ENCODE measurements at regions not wholly inside any gene's neighbourhood (a gene's known extent, or its start where the extent isn't known, plus 50 kb on each side); places are given as distances from the start of the nearest gene placed in this dataset.

DNA sequence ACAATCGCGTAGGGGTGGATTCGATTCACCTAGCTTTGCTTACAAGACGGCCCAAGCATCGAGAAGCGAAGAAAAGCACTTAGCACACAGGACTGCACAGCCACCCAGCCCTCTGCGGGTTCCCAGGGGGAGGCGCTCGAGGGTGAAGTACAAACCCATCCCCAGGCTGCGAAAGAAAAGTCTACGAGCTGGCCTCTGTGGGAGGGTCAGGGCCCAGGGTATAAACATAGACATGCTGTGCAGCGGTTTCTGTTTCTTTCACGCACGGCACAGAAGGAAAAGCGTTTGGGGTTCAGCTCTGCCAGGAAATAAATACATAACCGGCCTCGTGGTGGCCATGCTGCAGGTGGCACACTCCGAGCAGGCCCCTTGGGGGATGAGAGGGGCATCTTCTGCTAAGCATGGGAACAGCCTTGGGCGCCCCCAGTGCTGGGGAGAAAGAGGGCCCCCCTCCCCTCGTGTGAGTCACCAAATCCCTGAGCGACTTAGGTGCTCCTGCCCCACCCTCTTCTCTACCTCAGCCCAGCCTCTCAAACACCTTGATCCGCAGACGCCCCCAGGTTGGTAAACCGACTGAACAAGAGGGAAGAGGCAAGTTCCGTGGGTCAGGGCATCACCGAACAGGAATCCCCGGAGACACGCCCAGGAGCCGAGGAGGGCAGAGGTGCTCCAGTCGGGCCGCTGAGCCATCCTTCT lies 91.6 kb upstream of the RIPOR2 start (continued):
- TF ChIP-seq STAT3 (IDR thresholded peaks at IDR 0.05; ENCODE audit: low read depth, low read length) = no peak
- no peak for TF ChIP-seq MXI1 (IDR thresholded peaks at IDR 0.05; ENCODE audit: low read depth, low read length)
- no peak for TF ChIP-seq RCOR1 (conservative IDR thresholded peaks at IDR 0.05; ENCODE audit: low read depth, low read length)
- no peak for TF ChIP-seq CREB1 (IDR thresholded peaks at IDR 0.05; ENCODE audit: low read depth)
- TF ChIP-seq CBFB (IDR thresholded peaks at IDR 0.05; ENCODE audit: low read depth) = 0 out of 2 replicates have a peak, but pooled peaks have one; percentile 18
- TF ChIP-seq FOS (IDR thresholded peaks at IDR 0.05; ENCODE audit: borderline replicate concordance, extremely low read depth, insufficient read length) = no peak
- TF ChIP-seq, protein P1, sequence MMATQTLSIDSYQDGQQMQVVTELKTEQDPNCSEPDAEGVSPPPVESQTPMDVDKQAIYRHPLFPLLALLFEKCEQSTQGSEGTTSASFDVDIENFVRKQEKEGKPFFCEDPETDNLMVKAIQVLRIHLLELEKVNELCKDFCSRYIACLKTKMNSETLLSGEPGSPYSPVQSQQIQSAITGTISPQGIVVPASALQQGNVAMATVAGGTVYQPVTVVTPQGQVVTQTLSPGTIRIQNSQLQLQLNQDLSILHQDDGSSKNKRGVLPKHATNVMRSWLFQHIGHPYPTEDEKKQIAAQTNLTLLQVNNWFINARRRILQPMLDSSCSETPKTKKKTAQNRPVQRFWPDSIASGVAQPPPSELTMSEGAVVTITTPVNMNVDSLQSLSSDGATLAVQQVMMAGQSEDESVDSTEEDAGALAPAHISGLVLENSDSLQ (IDR thresholded peaks at IDR 0.05) = no peak
- TF ChIP-seq, protein P2, sequence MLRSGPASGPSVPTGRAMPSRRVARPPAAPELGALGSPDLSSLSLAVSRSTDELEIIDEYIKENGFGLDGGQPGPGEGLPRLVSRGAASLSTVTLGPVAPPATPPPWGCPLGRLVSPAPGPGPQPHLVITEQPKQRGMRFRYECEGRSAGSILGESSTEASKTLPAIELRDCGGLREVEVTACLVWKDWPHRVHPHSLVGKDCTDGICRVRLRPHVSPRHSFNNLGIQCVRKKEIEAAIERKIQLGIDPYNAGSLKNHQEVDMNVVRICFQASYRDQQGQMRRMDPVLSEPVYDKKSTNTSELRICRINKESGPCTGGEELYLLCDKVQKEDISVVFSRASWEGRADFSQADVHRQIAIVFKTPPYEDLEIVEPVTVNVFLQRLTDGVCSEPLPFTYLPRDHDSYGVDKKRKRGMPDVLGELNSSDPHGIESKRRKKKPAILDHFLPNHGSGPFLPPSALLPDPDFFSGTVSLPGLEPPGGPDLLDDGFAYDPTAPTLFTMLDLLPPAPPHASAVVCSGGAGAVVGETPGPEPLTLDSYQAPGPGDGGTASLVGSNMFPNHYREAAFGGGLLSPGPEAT (IDR thresholded peaks at IDR 0.05; ENCODE audit: low read depth) = no peak
- TF ChIP-seq TCF12 (IDR thresholded peaks at IDR 0.05; ENCODE audit: low read depth, low read length) = no peak
- 0 out of 2 replicates have a peak, but pooled peaks have one; percentile 13 for TF ChIP-seq ZNF24 (IDR thresholded peaks at IDR 0.05)
- TF ChIP-seq MEF2A (IDR thresholded peaks at IDR 0.05; ENCODE audit: insufficient read depth, low read depth, low read length) = 0 out of 2 replicates have a peak, but pooled peaks have one; percentile 42
- no peak for TF ChIP-seq ASH2L (IDR thresholded peaks at IDR 0.05; ENCODE audit: borderline replicate concordance, low read depth)
- TF ChIP-seq IKZF2 (IDR thresholded peaks at IDR 0.05) = no peak
- TF ChIP-seq CHD4 (IDR thresholded peaks at IDR 0.05) = no peak
- TF ChIP-seq, protein P3, sequence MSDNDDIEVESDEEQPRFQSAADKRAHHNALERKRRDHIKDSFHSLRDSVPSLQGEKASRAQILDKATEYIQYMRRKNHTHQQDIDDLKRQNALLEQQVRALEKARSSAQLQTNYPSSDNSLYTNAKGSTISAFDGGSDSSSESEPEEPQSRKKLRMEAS (IDR thresholded peaks at IDR 0.05; ENCODE audit: low read depth, low read length) = no peak
- TF ChIP-seq, protein P4, sequence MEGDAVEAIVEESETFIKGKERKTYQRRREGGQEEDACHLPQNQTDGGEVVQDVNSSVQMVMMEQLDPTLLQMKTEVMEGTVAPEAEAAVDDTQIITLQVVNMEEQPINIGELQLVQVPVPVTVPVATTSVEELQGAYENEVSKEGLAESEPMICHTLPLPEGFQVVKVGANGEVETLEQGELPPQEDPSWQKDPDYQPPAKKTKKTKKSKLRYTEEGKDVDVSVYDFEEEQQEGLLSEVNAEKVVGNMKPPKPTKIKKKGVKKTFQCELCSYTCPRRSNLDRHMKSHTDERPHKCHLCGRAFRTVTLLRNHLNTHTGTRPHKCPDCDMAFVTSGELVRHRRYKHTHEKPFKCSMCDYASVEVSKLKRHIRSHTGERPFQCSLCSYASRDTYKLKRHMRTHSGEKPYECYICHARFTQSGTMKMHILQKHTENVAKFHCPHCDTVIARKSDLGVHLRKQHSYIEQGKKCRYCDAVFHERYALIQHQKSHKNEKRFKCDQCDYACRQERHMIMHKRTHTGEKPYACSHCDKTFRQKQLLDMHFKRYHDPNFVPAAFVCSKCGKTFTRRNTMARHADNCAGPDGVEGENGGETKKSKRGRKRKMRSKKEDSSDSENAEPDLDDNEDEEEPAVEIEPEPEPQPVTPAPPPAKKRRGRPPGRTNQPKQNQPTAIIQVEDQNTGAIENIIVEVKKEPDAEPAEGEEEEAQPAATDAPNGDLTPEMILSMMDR (IDR thresholded peaks at IDR 0.05 in 2 of 3, conservative IDR thresholded peaks at IDR 0.05 in 1 of 3; ENCODE audit: control insufficient read depth in 2 of 3, extremely low read depth in 1 of 3, insufficient read depth in 1 of 3, low read depth in 3 of 3, low read length in 3 of 3) = peak; percentile 71 to 82 (median 71)
- TF ChIP-seq ATF7 (IDR thresholded peaks at IDR 0.05; ENCODE audit: low read depth) = 0 out of 2 replicates have a peak, but pooled peaks have one; percentile 10
- TF ChIP-seq JUND (IDR thresholded peaks at IDR 0.05; ENCODE audit: low read depth, low read length) = no peak
- TF ChIP-seq CEBPB (IDR thresholded peaks at IDR 0.05; ENCODE audit: borderline replicate concordance in 1 of 2, low read depth in 2 of 2, low read length in 2 of 2) = no peak
- peak; percentile 85; the same call in 1 of the 2 replicates for TF ChIP-seq SMC3 (IDR thresholded peaks at IDR 0.05; ENCODE audit: borderline replicate concordance, low read length)
- TF ChIP-seq FOXM1 (IDR thresholded peaks at IDR 0.05; ENCODE audit: low read depth, low read length) = peak; percentile 30; the same call in 1 of the 2 replicates
- no peak for TF ChIP-seq SREBF2 (IDR thresholded peaks at IDR 0.05; ENCODE audit: low read length)

Measured in GM12878 (cell line).